Activated B cell treated with CpG ODN at 0.5 μM for 24 hours (primary cell): ENCODE measurements at regions not wholly inside any gene's neighbourhood (a gene's known extent, or its start where the extent isn't known, plus 50 kb on each side); places are given as distances from the start of the nearest gene placed in this dataset.

Source experiments
- ATAC-seq: fragments of 200-7000 bp; cut with Tn5 transposase; one replicate; pipeline ENCODE4 v1.10.0; 2021; ENCODE audit warnings: low read depth, mild to moderate bottlenecking, moderate library complexity
- CTCF ChIA-PET: fragments of 350-600 bp; sonication (Branson Sonifier 250); formaldehyde crosslinking; loops from one replicate; lab custom pipeline; 2021; ENCODE audit warnings: antibody characterized with exemption; lab: Charles Lee
- POLR2A ChIA-PET: fragments of 350-600 bp; sonication (Branson Sonifier 250); formaldehyde crosslinking; loops from one replicate; lab custom pipeline; 2021; ENCODE audit warnings: antibody characterized with exemption; lab: Charles Lee
- DNase-seq: peaks from one replicate; pipeline ENCODE4 v3.0.0; 2022
- H3K27ac Mint-ChIP-seq: one replicate; pipeline ENCODE4 v1.8.0; 2020; ENCODE audit warnings: mixed read lengths
- H3K27me3 Mint-ChIP-seq: one replicate; pipeline ENCODE4 v1.8.0; 2021; ENCODE audit warnings: mixed read lengths
- H3K36me3 Mint-ChIP-seq: one replicate; pipeline ENCODE4 v1.8.0; 2021; ENCODE audit warnings: low read depth, mixed read lengths
- H3K4me1 Mint-ChIP-seq: one replicate; pipeline ENCODE4 v1.8.0; 2021; ENCODE audit warnings: mixed read lengths
- H3K4me3 Mint-ChIP-seq: one replicate; pipeline ENCODE4 v1.8.0; 2020; ENCODE audit warnings: mild to moderate bottlenecking, mixed read lengths
- H3K9me3 Mint-ChIP-seq: one replicate; pipeline ENCODE4 v1.8.0; 2020; ENCODE audit warnings: mixed read lengths
- CTCF ChIP-seq: fragments of 200-600 bp; IDR thresholded peaks from one replicate; pipeline ENCODE4 v1.8.0; 2022; ENCODE audit warnings: antibody characterized with exemption, mild to moderate bottlenecking
- intact Hi-C: fragments of 100-400 bp; cut with micrococcal nuclease; formaldehyde crosslinking; loops from one replicate; pipeline ENCODE4 v1.15.1; 2024

GRCh38 chrX:45598861-45599260 lies 398.2 kb upstream of the DIPK2B start:
- ATAC-seq (no peak), DNase-seq (no peak)
- Mint-ChIP-seq H3K36me3 (no peaks in the 10 kb centered on the region), H3K9me3 (no peaks in the 10 kb centered on the region), H3K4me3 (no peak overlapping the region), H3K4me1 (no peaks in the 10 kb centered on the region), H3K27me3 (no peaks in the 10 kb centered on the region), H3K27ac (no peak overlapping the region)
- CTCF ChIA-PET: no interaction called here
- POLR2A ChIA-PET: no interaction called here
- no peak for TF ChIP-seq CTCF
- intact Hi-C loops: no loop called here

- H3K4me3 Mint-ChIP-seq: no peak overlapping the region
- ChIA-PET POLR2A (no interaction called here), CTCF (no interaction called here)
- ATAC-seq (no peak), DNase-seq (no peak)
- no peaks in the 10 kb centered on the region for H3K27me3 Mint-ChIP-seq
- H3K9me3 Mint-ChIP-seq: no peaks in the 10 kb centered on the region
- no peaks in the 10 kb centered on the region for H3K4me1 Mint-ChIP-seq
- no peak overlapping the region for H3K27ac Mint-ChIP-seq
- TF ChIP-seq CTCF: no peak
- intact Hi-C loops: no loop called here
- no peaks in the 10 kb centered on the region for H3K36me3 Mint-ChIP-seq
These were observed 395.6 kb upstream of the DIPK2B start for GRCh38 chrX:45596188-45596808.

GRCh38 chrX:45592101-45592500 lies 391.4 kb upstream of the DIPK2B start:
- no peaks in the 10 kb centered on the region for H3K4me1 Mint-ChIP-seq
- CTCF ChIA-PET: no interaction called here

GRCh38 chrX:45591650-45592049 lies 391.0 kb upstream of the DIPK2B start:
- H3K4me3 Mint-ChIP-seq: no peak overlapping the region
- ATAC-seq: no peak
- no peaks in the 10 kb centered on the region for H3K36me3 Mint-ChIP-seq
- H3K4me1 Mint-ChIP-seq: no peaks in the 10 kb centered on the region
- DNase-seq: no peak
- intact Hi-C loops: no loop called here
- no peaks in the 10 kb centered on the region for H3K27me3 Mint-ChIP-seq
- no peaks in the 10 kb centered on the region for H3K9me3 Mint-ChIP-seq
- POLR2A ChIA-PET: no interaction called here
- no peak overlapping the region for H3K27ac Mint-ChIP-seq
- CTCF ChIA-PET: no interaction called here
- TF ChIP-seq CTCF: no peak

More at GRCh38 chrX:45592101-45592500, 391.4 kb upstream of the DIPK2B start:
- no peak overlapping the region for H3K4me3 Mint-ChIP-seq
- no peak for ATAC-seq
- TF ChIP-seq CTCF: no peak
- H3K9me3 Mint-ChIP-seq: no peaks in the 10 kb centered on the region
- no peak for DNase-seq
- POLR2A ChIA-PET: no interaction called here
- H3K27ac Mint-ChIP-seq: no peak overlapping the region
- H3K27me3 Mint-ChIP-seq: no peaks in the 10 kb centered on the region
- no peaks in the 10 kb centered on the region for H3K36me3 Mint-ChIP-seq
- intact Hi-C loops: no loop called here

- DNase-seq: no peak
- no peak overlapping the region for H3K4me3 Mint-ChIP-seq
- H3K4me1 Mint-ChIP-seq: no peaks in the 10 kb centered on the region
- ChIA-PET CTCF (no interaction called here), POLR2A (no interaction called here)
- H3K27ac Mint-ChIP-seq: no peak overlapping the region
- no peak for TF ChIP-seq CTCF
- intact Hi-C loops: no loop called here
- no peaks in the 10 kb centered on the region for H3K27me3 Mint-ChIP-seq
- peaks cover 10% of the 10 kb centered on the region for H3K9me3 Mint-ChIP-seq
- no peak for ATAC-seq
- no peaks in the 10 kb centered on the region for H3K36me3 Mint-ChIP-seq
These were observed 384.0 kb upstream of the DIPK2B start for GRCh38 chrX:45584717-45585116.
